Ureter (tissue), 1 donor: ENCODE measurements at regions not wholly inside any gene's neighbourhood (a gene's known extent, or its start where the extent isn't known, plus 50 kb on each side); places are given as distances from the start of the nearest gene placed in this dataset.

ENCODE experiments used
- DNase-seq: peaks from one replicate; pipeline ENCODE4 v3.0.0-alpha.2; 2020; ENCODE audit warnings: low spot score
- donor health status: DM: yes; HTN: yes; CAD: no.

GRCh38 chr16:56140645-56141044 is 50.6 kb upstream of the GNAO1 start:
- DNase-seq: no peak

GRCh38 chr16:56137269-56137668 is 54.0 kb upstream of the GNAO1 start:
- no peak for DNase-seq

GRCh38 chr16:56136256-56136655 is 55.0 kb upstream of the GNAO1 start:
- DNase-seq: no peak

- DNase-seq: no peak
These were observed 56.5 kb upstream of the GNAO1 start for GRCh38 chr16:56134790-56135189.

GRCh38 chr16:56125922-56126321 is 65.4 kb upstream of the GNAO1 start:
- no peak for DNase-seq

- no peak for DNase-seq
These were observed 69.0 kb upstream of the GNAO1 start for GRCh38 chr16:56122251-56122650.

- DNase-seq: no peak
These were observed 70.2 kb upstream of the GNAO1 start for GRCh38 chr16:56121156-56121500.

GRCh38 chr16:56120447-56121155 is 70.7 kb upstream of the GNAO1 start:
- DNase-seq: no peak

GRCh38 chr16:56119133-56119532 is 72.2 kb upstream of the GNAO1 start:
- DNase-seq: no peak

- DNase-seq: no peak
These were observed 74.7 kb upstream of the GNAO1 start for GRCh38 chr16:56116577-56116964.

GRCh38 chr16:56115817-56116576 is 75.3 kb upstream of the GNAO1 start:
- DNase-seq: no peak

GRCh38 chr16:56113223-56113622 is 78.1 kb upstream of the GNAO1 start:
- DNase-seq: no peak

- no peak for DNase-seq
These were observed 80.2 kb upstream of the GNAO1 start for GRCh38 chr16:56111100-56111499.

- no peak for DNase-seq
These were observed 81.3 kb upstream of the GNAO1 start for GRCh38 chr16:56109994-56110393.

GRCh38 chr16:56109205-56109604 is 82.1 kb upstream of the GNAO1 start:
- no peak for DNase-seq

- no peak for DNase-seq
These were observed 82.6 kb upstream of the GNAO1 start for GRCh38 chr16:56108724-56109123.

GRCh38 chr16:56108056-56108471 is 83.2 kb upstream of the GNAO1 start:
- no peak for DNase-seq

GRCh38 chr16:56106527-56106926 is 84.8 kb upstream of the GNAO1 start:
- DNase-seq: no peak

GRCh38 chr16:56102906-56103305 is 88.4 kb upstream of the GNAO1 start:
- no peak for DNase-seq

- peak; percentile 73 for DNase-seq
These were observed 89.1 kb upstream of the GNAO1 start for GRCh38 chr16:56102183-56102686.

- no peak for DNase-seq
These were observed 89.8 kb upstream of the GNAO1 start for GRCh38 chr16:56101480-56101879.

- DNase-seq: no peak
These were observed 94.0 kb upstream of the GNAO1 start for GRCh38 chr16:56097306-56097705.

GRCh38 chr16:56094231-56094630 is 97.1 kb upstream of the GNAO1 start:
- no peak for DNase-seq
